PC-9 (cell line): ENCODE measurements at regions not wholly inside any gene's neighbourhood (a gene's known extent, or its start where the extent isn't known, plus 50 kb on each side); places are given as distances from the start of the nearest gene placed in this dataset.

Experiments used
- BruUV-seq: library from RNA; stranded (reverse); fragments of 400-500 nt; replicated peaks from 2 replicates; lab custom pipeline; 2021; lab: Mats Ljungman, UMichigan
- CTCF ChIA-PET: fragments of 300-600 bp; sonication (Branson Sonifier 250); formaldehyde crosslinking; loops from one replicate; lab custom pipeline; 2022; ENCODE audit warnings: antibody characterized with exemption; lab: Charles Lee
- POLR2A ChIA-PET: fragments of 300-600 bp; sonication (Branson Sonifier 250); formaldehyde crosslinking; loops from one replicate; lab custom pipeline; 2022; ENCODE audit warnings: antibody characterized with exemption; ENCODE audit not compliant: unreplicated experiment; lab: Charles Lee
- DNase-seq, 2 experiments: peaks; one replicate each; pipeline versions ENCODE4 v3.0.0 to v3.0.0-alpha.2; 2015 to 2022; ENCODE audit warnings: mixed read lengths in 1 of 2
- H2AFZ ChIP-seq: fragments of 200-600 bp; sonication (generic); 2 replicates; pipeline ENCODE4 v1.8.1; 2017; ENCODE audit warnings: antibody characterized with exemption
- H3F3A ChIP-seq: fragments of 200-600 bp; sonication (generic); 2 replicates; pipeline ENCODE4 v1.8.1; 2017; ENCODE audit warnings: antibody characterized with exemption, mild to moderate bottlenecking, low read depth; ENCODE audit not compliant: insufficient read depth
- H3K27ac ChIP-seq: fragments of 200-600 bp; sonication (generic); 2 replicates; pipeline ENCODE4 v1.6.1; 2016; ENCODE audit warnings: mixed run types
- H3K27me3 ChIP-seq: fragments of 200-600 bp; sonication (generic); 2 replicates; pipeline ENCODE4 v1.6.1; 2016; ENCODE audit warnings: low read depth, mixed run types; ENCODE audit not compliant: insufficient read depth
- H3K36me3 ChIP-seq: fragments of 200-600 bp; sonication (generic); 2 replicates; pipeline ENCODE4 v1.6.1; 2016; ENCODE audit warnings: low read depth, mixed run types
- H3K4me1 ChIP-seq: fragments of 200-600 bp; sonication (generic); replicated peaks from 2 replicates; pipeline ENCODE4 v1.6.1; 2016; ENCODE audit warnings: mixed run types; ENCODE audit not compliant: insufficient read depth
- H3K4me2 ChIP-seq: fragments of 200-600 bp; sonication (generic); 2 replicates; pipeline ENCODE4 v1.6.1; 2017; ENCODE audit warnings: mixed run types
- H3K4me3 ChIP-seq: fragments of 200-600 bp; sonication (generic); 2 replicates; pipeline ENCODE4 v1.6.1; 2016; ENCODE audit warnings: mixed run types
- H3K79me2 ChIP-seq: fragments of 200-600 bp; sonication (generic); 2 replicates; pipeline ENCODE4 v1.6.1; 2017; ENCODE audit warnings: low read depth, mixed run types
- H3K9me2 ChIP-seq: fragments of 200-600 bp; sonication (generic); 2 replicates; pipeline ENCODE4 v1.8.1; 2017; ENCODE audit warnings: mild to moderate bottlenecking; ENCODE audit not compliant: insufficient read depth
- H3K9me3 ChIP-seq: fragments of 200-600 bp; sonication (generic); 2 replicates; pipeline ENCODE4 v1.8.1; 2016; ENCODE audit warnings: low read depth; ENCODE audit not compliant: insufficient read depth
- H4K20me1 ChIP-seq: fragments of 200-600 bp; sonication (generic); 2 replicates; pipeline ENCODE4 v1.8.1; 2017; ENCODE audit not compliant: insufficient read depth
- CTCF ChIP-seq: fragments of 200-600 bp; sonication (generic); conservative IDR thresholded peaks from 2 replicates; pipeline ENCODE4 v1.6.1; 2017; ENCODE audit warnings: mixed run types, antibody characterized with exemption, mild to moderate bottlenecking, moderate library complexity
- EZH2 ChIP-seq: fragments of 200-600 bp; sonication (generic); IDR thresholded peaks from 2 replicates; pipeline ENCODE4 v1.8.0; 2017; ENCODE audit warnings: antibody characterized with exemption, low read depth
- intact Hi-C: fragments of 100-400 bp; cut with micrococcal nuclease; formaldehyde crosslinking; loops from one replicate; pipeline ENCODE4 v1.10.0; 2022; ENCODE audit not compliant: unreplicated experiment

- Histone ChIP-seq H3K27ac (no peak overlapping the region), H3K4me2 (no peak overlapping the region), H3K4me1 (0 out of 2 replicates have a peak, but pooled peaks cover 6% of the 10 kb centered on the region), H3K9me3 (peaks cover 22% of the 10 kb centered on the region), H2AFZ (no peak overlapping the region), H3K36me3 (no peaks in the 10 kb centered on the region), H3K4me3 (no peak overlapping the region), H4K20me1 (no peaks in the 10 kb centered on the region), H3K79me2 (no peaks in the 10 kb centered on the region), H3K27me3 (no peaks in the 10 kb centered on the region), H3F3A (no peaks in the 10 kb centered on the region), H3K9me2 (0 out of 2 replicates have a peak, but pooled peaks cover 3% of the 10 kb centered on the region)
- no peak for TF ChIP-seq CTCF
- no peak for TF ChIP-seq EZH2
- intact Hi-C loops = no loop called here
- no TSS peak for BruUV-seq
- ChIA-PET CTCF (no interaction called here), POLR2A (no interaction called here)
- DNase-seq = no peak
Observed at GRCh38 chr14:62432955-62433354, 612.3 kb downstream of the KCNH5 start.

- no peak overlapping the region for H3K27ac ChIP-seq
- ChIA-PET POLR2A (no interaction called here), CTCF (no interaction called here)
- intact Hi-C loops = no loop called here
- H3K79me2 ChIP-seq = no peaks in the 10 kb centered on the region
- no peak overlapping the region for H2AFZ ChIP-seq
- no peaks in the 10 kb centered on the region for H3K36me3 ChIP-seq
- H3K4me3 ChIP-seq = no peak overlapping the region
- no peak overlapping the region for H3K4me2 ChIP-seq
- no peaks in the 10 kb centered on the region for H3K4me1 ChIP-seq
- H3F3A ChIP-seq = no peaks in the 10 kb centered on the region
- H3K9me2 ChIP-seq = peaks cover 6% of the 10 kb centered on the region; the same call in 1 of the 2 replicates
- no peak for DNase-seq
- H4K20me1 ChIP-seq = no peaks in the 10 kb centered on the region
- BruUV-seq = no TSS peak
- no peaks in the 10 kb centered on the region for H3K27me3 ChIP-seq
- H3K9me3 ChIP-seq = peaks cover 15% of the 10 kb centered on the region
- TF ChIP-seq CTCF (no peak), EZH2 (no peak)
Observed at GRCh38 chr14:62436261-62436660, 609.0 kb downstream of the KCNH5 start.

- POLR2A ChIA-PET = no interaction called here
- BruUV-seq = no TSS peak
- CTCF ChIA-PET = no interaction called here
Observed at GRCh38 chr14:62439210-62439609, 606.0 kb downstream of the KCNH5 start.

More at GRCh38 chr14:62439210-62439609, 606.0 kb downstream of the KCNH5 start:
- Histone ChIP-seq H4K20me1 (no peaks in the 10 kb centered on the region), H3K9me3 (peaks cover 7% of the 10 kb centered on the region; the same call in 1 of the 2 replicates), H3K36me3 (no peaks in the 10 kb centered on the region), H3K4me2 (no peak overlapping the region), H3F3A (no peaks in the 10 kb centered on the region), H3K79me2 (no peaks in the 10 kb centered on the region), H3K9me2 (peaks cover 6% of the 10 kb centered on the region; the same call in 1 of the 2 replicates), H3K4me1 (no peaks in the 10 kb centered on the region), H3K27ac (no peak overlapping the region), H3K27me3 (no peaks in the 10 kb centered on the region), H2AFZ (no peak overlapping the region), H3K4me3 (no peak overlapping the region)
- TF ChIP-seq EZH2 (no peak), CTCF (no peak)
- no peak for DNase-seq
- intact Hi-C loops = no loop called here
